Astrocyte (in vitro differentiated cells and primary cell): ENCODE measurements at regions not wholly inside any gene's neighbourhood (a gene's known extent, or its start where the extent isn't known, plus 50 kb on each side); places are given as distances from the start of the nearest gene placed in this dataset.
"Not testable (repeated sequence)": the region's sequence is repeated elsewhere in the genome, so short reads cannot be mapped to it uniquely, and the experiment has no call there.

Source experiments
- DNase-seq: peaks from one replicate; pipeline ENCODE4 v3.0.0-alpha.2; 2010; ENCODE audit warnings: low read depth
- FAIRE-seq: peaks from 2 replicates; lab custom pipeline; 2011; peaks lifted over from hg19 to GRCh38; lab: Jason Lieb, UNC
- H2AFZ ChIP-seq: 2 replicates; pipeline ENCODE4 v1.6.0; 2012; ENCODE audit warnings: low read depth, low read length, inconsistent platforms
- H3K27ac ChIP-seq: 2 replicates; pipeline ENCODE4 v1.5.1; 2011; ENCODE audit warnings: low read depth, low read length, inconsistent platforms
- H3K27me3 ChIP-seq: 2 replicates; pipeline ENCODE4 v1.6.0; 2011; ENCODE audit warnings: low read length, inconsistent platforms; ENCODE audit not compliant: insufficient read depth
- H3K36me3 ChIP-seq: 2 replicates; pipeline ENCODE4 v1.5.1; 2011; ENCODE audit warnings: low read length, inconsistent platforms; ENCODE audit not compliant: insufficient read depth
- H3K4me1 ChIP-seq: 2 replicates; pipeline ENCODE4 v1.5.1; 2011; ENCODE audit warnings: low read length, inconsistent platforms; ENCODE audit not compliant: insufficient read depth
- H3K4me2 ChIP-seq: 2 replicates; pipeline ENCODE4 v1.6.0; 2012; ENCODE audit warnings: low read length, inconsistent platforms
- H3K4me3 ChIP-seq: 2 replicates; pipeline ENCODE4 v1.5.1; 2011; ENCODE audit warnings: low read depth, mild to moderate bottlenecking, low read length, inconsistent platforms; ENCODE audit not compliant: insufficient read depth
- H3K79me2 ChIP-seq: 2 replicates; pipeline ENCODE4 v1.6.0; 2012; ENCODE audit warnings: mild to moderate bottlenecking, low read length, inconsistent platforms; ENCODE audit not compliant: insufficient read depth
- H3K9ac ChIP-seq: 2 replicates; pipeline ENCODE4 v1.6.0; 2012; ENCODE audit warnings: mild to moderate bottlenecking, low read length, inconsistent platforms
- H3K9me3 ChIP-seq: 2 replicates; pipeline ENCODE4 v1.5.1; 2012; ENCODE audit warnings: low read depth, mild to moderate bottlenecking, low read length, inconsistent platforms; ENCODE audit not compliant: insufficient read depth
- H4K20me1 ChIP-seq: 2 replicates; pipeline ENCODE4 v1.6.0; 2012; ENCODE audit warnings: low read length, inconsistent platforms; ENCODE audit not compliant: insufficient read depth
- H3K27ac Mint-ChIP-seq: one replicate; pipeline ENCODE4 v1.8.0; 2021; ENCODE audit warnings: mild to moderate bottlenecking, mixed read lengths; ENCODE audit not compliant: unreplicated experiment
- H3K27me3 Mint-ChIP-seq: one replicate; pipeline ENCODE4 v1.8.0; 2021; ENCODE audit warnings: low read depth, mixed read lengths; ENCODE audit not compliant: unreplicated experiment
- H3K36me3 Mint-ChIP-seq: one replicate; pipeline ENCODE4 v1.8.0; 2021; ENCODE audit warnings: low read depth, mixed read lengths; ENCODE audit not compliant: unreplicated experiment
- H3K4me1 Mint-ChIP-seq: one replicate; pipeline ENCODE4 v1.8.0; 2021; ENCODE audit warnings: low read depth, mixed read lengths; ENCODE audit not compliant: unreplicated experiment
- H3K4me3 Mint-ChIP-seq: one replicate; pipeline ENCODE4 v1.8.0; 2021; ENCODE audit warnings: mild to moderate bottlenecking, moderate library complexity, mixed read lengths; ENCODE audit not compliant: unreplicated experiment
- H3K9me3 Mint-ChIP-seq: one replicate; pipeline ENCODE4 v1.8.0; 2021; ENCODE audit warnings: mild to moderate bottlenecking, mixed read lengths; ENCODE audit not compliant: unreplicated experiment
- CTCF ChIP-seq: IDR thresholded peaks from 2 replicates; pipeline ENCODE4 v1.5.1; 2011; ENCODE audit warnings: low read depth, mild to moderate bottlenecking, inconsistent platforms, low read length, moderate library complexity; ENCODE audit not compliant: insufficient read depth
- EZH2 ChIP-seq: IDR thresholded peaks from 2 replicates; pipeline ENCODE4 v1.6.1; 2012; ENCODE audit warnings: mild to moderate bottlenecking, low read length, inconsistent platforms; ENCODE audit not compliant: insufficient read depth

GRCh38 chr4:57303012-57303751 is 193.0 kb upstream of the IGFBP7 start:
- Histone ChIP-seq H3K4me2 (no peak overlapping the region), H3K9me3 (no peaks in the 10 kb centered on the region), H3K36me3 (no peaks in the 10 kb centered on the region), H3K4me1 (no peaks in the 10 kb centered on the region), H4K20me1 (no peaks in the 10 kb centered on the region), H3K9ac (no peak overlapping the region), H3K27ac (no peak overlapping the region), H2AFZ (no peak overlapping the region), H3K4me3 (no peak overlapping the region), H3K79me2 (no peaks in the 10 kb centered on the region), H3K27me3 (no peaks in the 10 kb centered on the region)
- no peak overlapping the region for H3K4me3 Mint-ChIP-seq
- H3K27me3 Mint-ChIP-seq: no peaks in the 10 kb centered on the region
- DNase-seq (peak; percentile 25), FAIRE-seq (no peak)
- H3K36me3 Mint-ChIP-seq: no peaks in the 10 kb centered on the region
- H3K4me1 Mint-ChIP-seq: peaks cover 7% of the 10 kb centered on the region
- no peak overlapping the region for H3K27ac Mint-ChIP-seq
- TF ChIP-seq EZH2: no peak
- H3K9me3 Mint-ChIP-seq: peaks cover 15% of the 10 kb centered on the region

- not testable (repeated sequence) for H3K9ac ChIP-seq, H3K36me3 ChIP-seq, H3K4me3 Mint-ChIP-seq, H3K4me1 Mint-ChIP-seq, H4K20me1 ChIP-seq, H3K4me3 ChIP-seq, H3K9me3 ChIP-seq, H3K27ac Mint-ChIP-seq, H3K79me2 ChIP-seq, H3K4me2 ChIP-seq, FAIRE-seq, DNase-seq, H3K36me3 Mint-ChIP-seq, H2AFZ ChIP-seq, H3K27me3 ChIP-seq, H3K27me3 Mint-ChIP-seq, H3K27ac ChIP-seq, H3K4me1 ChIP-seq
- H3K9me3 Mint-ChIP-seq: peaks cover 15% of the 10 kb centered on the region
Observed at GRCh38 chr4:57300300-57300699, 190.1 kb upstream of the IGFBP7 start.

- H3K27ac ChIP-seq: no peak overlapping the region
- no peak overlapping the region for H2AFZ ChIP-seq
- no peak overlapping the region for H3K4me3 ChIP-seq
- no peaks in the 10 kb centered on the region for H3K9me3 Mint-ChIP-seq
- peaks cover 20% of the 10 kb centered on the region for H3K4me1 Mint-ChIP-seq
- no peaks in the 10 kb centered on the region for H4K20me1 ChIP-seq
- FAIRE-seq (no peak), DNase-seq (peak; percentile 69)
- no peaks in the 10 kb centered on the region for H3K36me3 ChIP-seq
- no peaks in the 10 kb centered on the region for H3K9me3 ChIP-seq
- no peaks in the 10 kb centered on the region for H3K27me3 Mint-ChIP-seq
- H3K4me2 ChIP-seq: no peak overlapping the region
- H3K27ac Mint-ChIP-seq: peak overlapping the region; percentile 59
- no peaks in the 10 kb centered on the region for H3K27me3 ChIP-seq
- H3K4me1 ChIP-seq: no peaks in the 10 kb centered on the region
- no peak overlapping the region for H3K9ac ChIP-seq
- H3K79me2 ChIP-seq: no peaks in the 10 kb centered on the region
- TF ChIP-seq EZH2: no peak
- no peak for TF ChIP-seq CTCF
- no peaks in the 10 kb centered on the region for H3K36me3 Mint-ChIP-seq
- H3K4me3 Mint-ChIP-seq: no peak overlapping the region
Observed at GRCh38 chr4:57291911-57292310, 181.7 kb upstream of the IGFBP7 start.
